ENCODE measurements at regions not wholly inside any gene's neighbourhood (a gene's known extent, or its start where the extent isn't known, plus 50 kb on each side); places are given as distances from the start of the nearest gene placed in this dataset.

- no peak for TF ChIP-seq CTCF (IDR thresholded peaks at IDR 0.05; ENCODE audit: borderline replicate concordance, control extremely low read depth, extremely low read depth, insufficient read depth, missing control alignments)
- in situ Hi-C loops (cut with MboI; ENCODE audit: low sequenced_read_pairs, unreplicated experiment): no loop called here
- DNase-seq (ENCODE audit: low spot score): no peak
Observed at GRCh38 chr11:39255648-39256047, 2203.8 kb downstream of the LRRC4C start.

- DNase-seq (ENCODE audit: low spot score): no peak
- in situ Hi-C loops (cut with MboI; ENCODE audit: low sequenced_read_pairs, unreplicated experiment): no loop called here
- no peak for TF ChIP-seq CTCF (IDR thresholded peaks at IDR 0.05; ENCODE audit: borderline replicate concordance, control extremely low read depth, extremely low read depth, insufficient read depth, missing control alignments)
Observed at GRCh38 chr11:39249566-39250365, 2209.7 kb downstream of the LRRC4C start.

GRCh38 chr11:39247570-39248137 is 2211.8 kb downstream of the LRRC4C start:
- no peak for DNase-seq (ENCODE audit: low spot score)
- TF ChIP-seq CTCF (IDR thresholded peaks at IDR 0.05; ENCODE audit: borderline replicate concordance, control extremely low read depth, extremely low read depth, insufficient read depth, missing control alignments): no peak
- in situ Hi-C loops (cut with MboI; ENCODE audit: low sequenced_read_pairs, unreplicated experiment): no loop called here

GRCh38 chr11:39239553-39239952 is 2219.9 kb downstream of the LRRC4C start:
- no peak for TF ChIP-seq CTCF (IDR thresholded peaks at IDR 0.05; ENCODE audit: borderline replicate concordance, control extremely low read depth, extremely low read depth, insufficient read depth, missing control alignments)
- DNase-seq (ENCODE audit: low spot score): no peak
- in situ Hi-C loops (cut with MboI; ENCODE audit: low sequenced_read_pairs, unreplicated experiment): no loop called here

- in situ Hi-C loops (cut with MboI; ENCODE audit: low sequenced_read_pairs, unreplicated experiment): no loop called here
- DNase-seq (ENCODE audit: low spot score): no peak
- no peak for TF ChIP-seq CTCF (IDR thresholded peaks at IDR 0.05; ENCODE audit: borderline replicate concordance, control extremely low read depth, extremely low read depth, insufficient read depth, missing control alignments)
Observed at GRCh38 chr11:39236916-39237315, 2222.5 kb downstream of the LRRC4C start.

GRCh38 chr11:39221550-39222138 is 2237.8 kb downstream of the LRRC4C start:
- DNase-seq (ENCODE audit: low spot score): no peak
- in situ Hi-C loops (cut with MboI; ENCODE audit: low sequenced_read_pairs, unreplicated experiment): no loop called here
- no peak for TF ChIP-seq CTCF (IDR thresholded peaks at IDR 0.05; ENCODE audit: borderline replicate concordance, control extremely low read depth, extremely low read depth, insufficient read depth, missing control alignments)

All from GM13976 (cell line).